Smooth muscle cell of the brain vasculature (primary cell): ENCODE measurements at regions not wholly inside any gene's neighbourhood (a gene's known extent, or its start where the extent isn't known, plus 50 kb on each side); places are given as distances from the start of the nearest gene placed in this dataset.

ENCODE experiments used
- DNase-seq: peaks from one replicate; pipeline ENCODE4 v3.0.0-alpha.2; 2012; ENCODE audit warnings: low read depth, low spot score

- no peak for DNase-seq
Observed at GRCh38 chr21:35373998-35374397, 324.9 kb upstream of the RUNX1 start.

GRCh38 chr21:35372201-35372600 lies 323.1 kb upstream of the RUNX1 start:
- DNase-seq, result no peak

GRCh38 chr21:35370671-35371070 lies 321.6 kb upstream of the RUNX1 start:
- DNase-seq, result no peak

- no peak for DNase-seq
Observed at GRCh38 chr21:35370071-35370470, 321.0 kb upstream of the RUNX1 start.

GRCh38 chr21:35368326-35368725 lies 319.2 kb upstream of the RUNX1 start:
- no peak for DNase-seq

- no peak for DNase-seq
Observed at GRCh38 chr21:35367553-35367952, 318.5 kb upstream of the RUNX1 start.

GRCh38 chr21:35366394-35367080 lies 317.4 kb upstream of the RUNX1 start:
- DNase-seq, result no peak

GRCh38 chr21:35363458-35363857 lies 314.4 kb upstream of the RUNX1 start:
- no peak for DNase-seq

- no peak for DNase-seq
Observed at GRCh38 chr21:35361988-35362387, 312.9 kb upstream of the RUNX1 start.

GRCh38 chr21:35360870-35361570 lies 311.9 kb upstream of the RUNX1 start:
- no peak for DNase-seq

GRCh38 chr21:35359076-35359475 lies 310.0 kb upstream of the RUNX1 start:
- no peak for DNase-seq

- DNase-seq, result no peak
Observed at GRCh38 chr21:35358008-35358407, 308.9 kb upstream of the RUNX1 start.

- no peak for DNase-seq
Observed at GRCh38 chr21:35357041-35357780, 308.1 kb upstream of the RUNX1 start.

GRCh38 chr21:35354078-35354477 lies 305.0 kb upstream of the RUNX1 start:
- no peak for DNase-seq

- DNase-seq, result no peak
Observed at GRCh38 chr21:35352793-35353192, 303.7 kb upstream of the RUNX1 start.

- no peak for DNase-seq
Observed at GRCh38 chr21:35352066-35352770, 303.1 kb upstream of the RUNX1 start.

- DNase-seq, result no peak
Observed at GRCh38 chr21:35351434-35351833, 302.3 kb upstream of the RUNX1 start.

GRCh38 chr21:35350965-35351364 lies 301.9 kb upstream of the RUNX1 start:
- DNase-seq, result no peak

- DNase-seq, result no peak
Observed at GRCh38 chr21:35349376-35350080, 300.4 kb upstream of the RUNX1 start.

- no peak for DNase-seq
Observed at GRCh38 chr21:35348686-35349085, 299.6 kb upstream of the RUNX1 start.

GRCh38 chr21:35346697-35347096 lies 297.6 kb upstream of the RUNX1 start:
- no peak for DNase-seq
